ENCODE measurements at regions not wholly inside any gene's neighbourhood (a gene's known extent, or its start where the extent isn't known, plus 50 kb on each side); places are given as distances from the start of the nearest gene placed in this dataset.
A peak's percentile ranks its signal among the peaks of the same experiment; 100 is the strongest.

GRCh38 chr16:59210955-59211541, 476.9 kb upstream of the GOT2 start (continued):
- TF ChIP-seq ZNF276 (CRISPR knock-in tag; IDR thresholded peaks at IDR 0.05; ENCODE audit: low read depth) (no peak), ZFP62 (CRISPR knock-in tag; IDR thresholded peaks at IDR 0.05) (no peak), FOXA1 (IDR thresholded peaks at IDR 0.05) (no peak), FOXA1 (CRISPR knock-in tag; IDR thresholded peaks at IDR 0.05) (peak; percentile 84), DDIT3 (CRISPR knock-in tag; IDR thresholded peaks at IDR 0.05) (no peak), RFX3 (CRISPR knock-in tag; IDR thresholded peaks at IDR 0.05) (no peak), MBNL3 (CRISPR knock-in tag; conservative IDR thresholded peaks at IDR 0.05) (no peak), MAFF (IDR thresholded peaks at IDR 0.05; ENCODE audit: low read depth, low read length) (peak; percentile 93), MYC (CRISPR knock-in tag; IDR thresholded peaks at IDR 0.05; ENCODE audit: borderline replicate concordance) (no peak), MTF2 (CRISPR knock-in tag; IDR thresholded peaks at IDR 0.05; ENCODE audit: borderline replicate concordance) (no peak), ZNF274 (CRISPR knock-in tag; IDR thresholded peaks at IDR 0.05) (no peak), ZNF138 (CRISPR knock-in tag; IDR thresholded peaks at IDR 0.05; ENCODE audit: low read depth) (no peak), HMGA1 (CRISPR knock-in tag; conservative IDR thresholded peaks at IDR 0.05) (no peak), HNF4G (IDR thresholded peaks at IDR 0.05; ENCODE audit: borderline replicate concordance, low read depth, low read length) (peak; percentile 26; the same call in 1 of the 2 replicates), HNF4G (CRISPR knock-in tag; IDR thresholded peaks at IDR 0.05; ENCODE audit: borderline replicate concordance, low read depth) (peak; percentile 58; the same call in 1 of the 2 replicates), KDM1A (CRISPR knock-in tag; IDR thresholded peaks at IDR 0.05) (no peak), HDAC6 (IDR thresholded peaks at IDR 0.05; ENCODE audit: low read depth, low read length) (no peak), ZBTB33 (CRISPR knock-in tag; IDR thresholded peaks at IDR 0.05) (no peak), ZBTB7A (CRISPR knock-in tag; IDR thresholded peaks at IDR 0.05) (no peak), ZBTB49 (CRISPR knock-in tag; IDR thresholded peaks at IDR 0.05; ENCODE audit: borderline replicate concordance) (no peak), EEA1 (CRISPR knock-in tag; IDR thresholded peaks at IDR 0.05; ENCODE audit: borderline replicate concordance) (no peak), SAFB2 (CRISPR knock-in tag; IDR thresholded peaks at IDR 0.05; ENCODE audit: borderline replicate concordance, low read depth) (no peak), HNRNPUL1 (IDR thresholded peaks at IDR 0.05; ENCODE audit: low read depth, low read length) (no peak), U2AF1 (optimal IDR thresholded peaks at IDR 0.05; ENCODE audit: low read depth, low read length) (no peak)

Data from HepG2 (cell line).